GM21447 (cell line): ENCODE measurements at regions not wholly inside any gene's neighbourhood (a gene's known extent, or its start where the extent isn't known, plus 50 kb on each side); places are given as distances from the start of the nearest gene placed in this dataset.
"Not testable (repeated sequence)": the region's sequence is repeated elsewhere in the genome, so short reads cannot be mapped to it uniquely, and the experiment has no call there.

Experiments
- ATAC-seq: cut with Tn5 transposase; IDR thresholded peaks from one replicate; pipeline ENCODE4 v1.9.1; 2021; ENCODE audit not compliant: unreplicated experiment

GRCh38 chr12:91278126-91278525 is 95.5 kb upstream of the DCN start:
- ATAC-seq = no peak

DNA sequence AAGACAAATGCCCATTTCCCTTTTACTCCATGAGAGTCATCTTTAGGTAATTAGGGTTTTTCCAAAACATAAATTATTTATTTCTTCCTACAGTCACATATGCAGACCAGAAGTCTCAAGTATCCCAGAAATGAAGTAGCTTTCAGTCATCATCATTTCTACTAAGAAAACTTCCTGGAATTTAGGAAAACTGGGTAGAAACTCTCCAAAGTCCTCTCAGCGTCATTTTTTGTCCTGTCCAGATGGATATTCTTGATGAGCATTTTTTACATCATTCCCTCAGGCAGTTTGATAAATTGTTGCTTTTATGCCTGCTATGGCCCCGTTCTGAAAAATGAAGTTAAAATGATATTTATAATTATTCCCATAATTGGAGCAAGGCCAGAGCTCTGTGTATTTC is 93.9 kb upstream of the DCN start:
- no peak for ATAC-seq

DNA sequence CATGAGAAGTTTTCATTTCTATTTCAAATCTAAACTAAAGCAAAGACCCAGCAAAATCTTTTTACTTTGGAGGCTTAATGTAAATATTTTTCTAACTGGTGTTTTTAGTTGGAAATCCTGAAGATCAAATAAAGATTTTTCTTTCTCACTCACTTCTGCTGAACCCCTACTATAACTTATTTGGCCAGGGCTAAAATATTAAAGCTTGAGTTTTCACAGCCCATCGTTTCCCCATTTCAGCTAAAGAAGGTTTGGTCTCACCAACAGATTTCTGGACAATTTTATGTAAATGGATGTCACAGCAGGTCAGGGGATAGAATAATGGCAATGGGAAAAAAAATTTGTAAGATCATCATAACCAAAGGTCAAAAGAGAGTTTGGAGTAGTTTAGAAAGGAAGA is 92.7 kb upstream of the DCN start:
- ATAC-seq = no peak

DNA sequence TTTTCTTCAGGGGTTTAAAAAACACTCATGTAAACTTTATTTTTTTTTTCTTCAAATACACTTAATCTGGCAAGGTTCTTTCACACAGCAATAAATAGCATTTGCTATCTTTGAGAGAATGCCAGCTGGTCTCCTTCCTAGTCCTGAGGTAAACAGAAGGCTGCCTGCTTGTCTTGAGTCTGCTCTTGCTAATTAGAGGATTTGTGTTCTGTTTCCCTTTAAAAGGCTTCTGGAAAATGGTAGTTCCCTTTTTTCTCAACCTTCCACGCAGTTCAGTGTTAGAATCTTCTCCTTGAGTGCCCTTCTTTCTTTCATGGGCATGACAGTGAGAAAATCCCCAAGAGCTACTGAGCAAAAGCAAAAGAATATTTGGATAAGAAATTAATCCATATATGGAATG is 92.3 kb upstream of the DCN start:
- no peak for ATAC-seq

DNA sequence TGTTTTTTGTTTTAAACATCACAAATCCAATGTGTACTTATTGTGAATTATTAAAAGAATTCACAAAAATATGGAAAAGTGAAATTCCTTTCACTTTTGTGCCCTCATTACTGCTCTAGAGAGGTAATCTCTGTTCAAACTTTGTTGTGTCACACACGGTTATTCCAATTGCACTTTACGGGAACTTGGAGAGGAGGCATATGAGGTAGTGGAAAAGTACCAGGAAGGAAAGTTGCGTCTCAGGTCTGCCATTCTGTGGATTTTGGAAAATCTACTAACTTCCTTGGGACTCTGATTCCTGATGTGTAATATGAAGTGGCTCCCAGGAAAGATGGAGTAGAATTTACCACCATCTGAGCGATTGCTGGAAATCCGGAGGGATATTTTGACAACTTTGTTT is 90.9 kb upstream of the DCN start:
- no peak for ATAC-seq

- ATAC-seq = no peak
Observed at GRCh38 chr12:91272461-91273063, 89.9 kb upstream of the DCN start.

GRCh38 chr12:91271185-91271584 is 88.6 kb upstream of the DCN start:
- no peak for ATAC-seq

DNA sequence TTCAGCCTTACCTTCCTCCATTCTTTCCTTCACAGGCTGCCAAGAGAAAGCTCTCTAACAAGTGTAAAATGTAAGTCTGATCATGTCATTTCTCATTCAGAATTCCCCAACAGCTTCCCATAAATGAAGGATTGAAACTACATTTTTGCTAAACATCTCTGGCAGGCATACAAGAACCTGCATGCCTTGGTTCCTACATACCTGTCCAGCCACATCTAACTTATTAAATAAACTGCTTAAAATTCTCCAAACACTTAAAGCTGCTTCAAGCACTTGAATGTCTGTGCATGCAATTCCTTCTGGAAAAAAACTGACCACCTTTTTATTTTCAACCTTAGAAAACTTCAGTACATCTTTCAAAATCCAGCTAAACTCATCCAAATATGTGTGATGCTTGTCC is 84.4 kb upstream of the DCN start:
- no peak for ATAC-seq

DNA sequence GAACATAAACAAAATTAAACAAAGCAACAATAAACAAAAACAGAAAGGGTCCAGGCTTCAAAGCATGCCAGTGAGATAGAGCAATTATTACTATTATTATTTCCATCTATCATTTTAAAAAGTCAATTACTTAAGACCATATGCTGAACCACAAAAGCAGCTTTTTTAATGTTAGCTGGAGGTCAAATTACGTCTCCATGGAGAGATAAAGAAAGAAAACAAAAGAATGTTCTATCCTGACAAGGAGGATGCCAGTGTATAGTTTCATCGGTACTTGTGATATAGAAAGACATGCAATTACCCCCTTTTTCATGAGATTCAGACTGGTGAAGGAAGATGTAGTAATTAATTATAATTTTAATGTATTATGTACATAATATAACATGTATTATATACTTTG is 81.6 kb upstream of the DCN start:
- ATAC-seq = no peak

GRCh38 chr12:91261820-91262676 is 79.4 kb upstream of the DCN start:
- no peak for ATAC-seq

DNA sequence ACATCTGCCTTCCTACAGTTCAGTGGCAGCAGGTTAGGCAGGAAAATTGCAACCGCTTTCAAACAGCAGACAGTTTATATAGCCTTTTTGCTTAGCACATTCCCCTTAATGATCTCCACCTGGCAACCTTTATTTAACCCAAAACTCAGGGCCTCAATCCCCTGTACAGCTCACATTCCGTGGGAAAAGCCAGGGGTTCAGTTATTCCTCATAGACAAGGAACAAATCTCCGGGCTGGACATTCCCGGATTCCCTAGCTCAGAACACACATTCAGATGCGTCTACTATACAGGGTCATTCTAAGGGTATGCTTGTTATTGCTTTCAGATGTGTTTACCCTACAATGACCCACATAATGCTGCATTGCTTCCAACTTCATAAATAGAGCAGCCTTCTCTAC is 73.8 kb upstream of the DCN start:
- ATAC-seq = no peak

GRCh38 chr12:91252341-91252740 is 69.7 kb upstream of the DCN start:
- ATAC-seq = no peak

DNA sequence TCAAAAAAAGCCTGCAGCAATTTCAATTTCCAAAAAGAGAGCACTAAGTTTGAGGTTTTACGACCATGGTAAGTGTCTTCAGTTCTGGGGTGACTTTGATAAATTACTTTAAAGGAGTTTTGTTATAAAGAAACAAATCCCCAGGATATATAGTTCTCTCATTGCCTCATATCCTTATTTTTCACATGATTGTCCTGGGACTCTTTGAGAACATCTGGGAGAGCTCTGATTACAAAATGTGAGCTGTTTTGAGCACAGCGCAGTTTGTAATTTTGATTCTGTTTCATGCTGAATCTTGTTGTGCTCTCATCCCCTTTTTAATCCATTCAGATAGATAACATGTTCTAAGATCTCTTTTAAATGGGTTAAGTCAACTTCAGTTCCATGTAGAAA is 67.7 kb upstream of the DCN start:
- no peak for ATAC-seq

DNA sequence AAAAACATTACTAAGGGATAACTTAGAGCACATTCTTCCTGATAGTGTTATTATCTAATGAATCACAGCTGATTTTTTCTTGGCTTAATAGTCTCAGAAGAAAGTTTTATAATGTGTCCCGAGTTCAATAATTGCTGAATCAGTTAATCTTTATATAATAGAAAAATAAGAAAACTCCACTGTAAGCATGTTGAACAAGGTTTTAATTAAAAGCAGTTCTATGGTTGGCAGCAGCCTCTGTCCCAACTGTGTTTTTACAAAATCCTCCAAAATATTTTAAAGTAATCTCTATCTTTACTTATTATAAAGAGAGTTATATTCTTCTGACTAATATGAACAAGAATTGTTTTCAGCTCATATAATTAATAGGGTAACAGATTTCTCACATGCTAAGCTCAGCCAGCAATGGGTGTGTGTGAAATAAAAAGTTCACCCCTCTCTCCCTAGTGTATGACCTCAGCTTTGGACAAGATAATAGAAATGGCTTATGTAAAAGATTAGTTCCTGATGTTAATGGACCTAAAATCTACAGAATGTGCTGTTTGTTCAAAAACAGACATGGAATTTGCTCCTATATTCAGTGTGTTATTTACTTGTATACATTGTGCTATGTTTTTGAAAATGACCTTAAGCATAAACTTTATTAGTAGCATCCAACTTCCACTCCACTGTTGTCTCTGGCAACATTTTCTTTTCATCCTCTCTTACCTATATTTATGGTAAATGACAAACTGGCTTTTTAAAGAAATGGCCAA is 67.1 kb upstream of the DCN start:
- no peak for ATAC-seq

DNA sequence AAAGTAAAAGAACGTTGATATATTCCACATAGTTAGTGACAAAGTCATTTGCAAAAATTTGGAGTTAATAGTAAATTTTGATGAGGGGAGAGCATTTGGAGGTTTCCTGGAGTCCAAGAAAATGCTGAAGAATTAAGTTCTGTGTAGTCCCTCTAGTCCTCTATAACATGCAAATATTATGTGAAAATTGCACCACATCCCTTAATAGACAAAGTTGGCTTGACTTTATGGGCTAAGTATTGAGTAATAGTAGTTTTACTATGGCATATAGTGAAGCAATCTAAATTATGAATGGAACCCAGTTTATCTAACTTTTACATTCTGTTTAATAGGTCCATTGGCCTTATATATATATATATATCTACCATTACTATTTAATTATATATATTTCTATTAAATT is 66.4 kb upstream of the DCN start:
- ATAC-seq = no peak

DNA sequence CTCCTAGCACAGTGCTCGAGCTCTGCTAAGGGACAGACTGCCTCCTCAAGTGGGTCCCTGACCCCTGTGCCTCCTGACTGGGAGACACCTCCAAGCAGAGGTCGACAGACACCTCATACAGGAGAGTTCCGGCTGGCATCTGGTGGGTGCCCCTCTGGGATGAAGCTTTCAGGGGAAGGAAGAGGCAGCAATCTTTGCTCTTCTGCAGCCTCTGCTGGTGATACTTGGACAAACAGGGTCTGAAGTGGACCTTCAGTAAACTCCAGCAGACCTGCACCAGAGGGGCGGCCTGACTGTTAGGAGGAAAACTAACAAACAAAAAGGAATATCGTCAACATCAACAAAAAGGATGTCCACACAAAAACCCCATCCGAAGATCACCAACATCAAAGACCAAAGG is 60.6 kb upstream of the DCN start:
- ATAC-seq = not testable (repeated sequence)

DNA sequence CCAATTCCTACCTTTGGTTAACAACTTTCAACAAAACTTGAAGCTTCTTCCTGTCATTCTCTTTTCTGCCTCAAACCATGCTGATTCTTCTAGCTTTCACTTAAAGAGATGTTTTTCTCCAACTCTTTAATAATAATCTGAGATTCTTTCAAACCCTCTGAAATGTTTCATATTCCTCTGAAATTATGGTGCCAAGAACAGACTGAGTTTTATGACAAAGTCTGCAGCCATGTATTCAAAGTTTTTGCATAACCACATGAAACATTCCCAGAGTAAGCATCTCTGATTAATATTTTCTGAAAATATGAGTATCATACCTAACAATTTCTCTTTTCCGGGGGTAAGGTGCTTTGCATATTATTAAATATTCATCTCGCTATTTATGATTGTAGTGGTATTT is 59.1 kb upstream of the DCN start:
- no peak for ATAC-seq

- ATAC-seq = no peak
Observed at GRCh38 chr12:91240386-91241095, 57.9 kb upstream of the DCN start.

GRCh38 chr12:91239481-91239880 is 56.9 kb upstream of the DCN start:
- ATAC-seq = no peak
